B cell (primary cell): ENCODE measurements at regions not wholly inside any gene's neighbourhood (a gene's known extent, or its start where the extent isn't known, plus 50 kb on each side); places are given as distances from the start of the nearest gene placed in this dataset.

Experiments used
- ATAC-seq: fragments of 200-7000 bp; cut with Tn5 transposase; one replicate; pipeline ENCODE4 v1.10.0; 2021; ENCODE audit warnings: low read depth, mild to moderate bottlenecking, moderate number of reproducible peaks, moderate library complexity
- CTCF ChIA-PET: fragments of 350-600 bp; sonication (Branson Sonifier 250); formaldehyde crosslinking; loops from one replicate; lab custom pipeline; 2021; ENCODE audit warnings: antibody characterized with exemption, inconsistent platforms; lab: Charles Lee
- POLR2A ChIA-PET: fragments of 350-600 bp; sonication (Branson Sonifier 250); formaldehyde crosslinking; loops from one replicate; lab custom pipeline; 2021; ENCODE audit warnings: antibody characterized with exemption; lab: Charles Lee
- DNase-seq: peaks from one replicate; pipeline ENCODE4 v3.0.0; 2013
- H2AFZ ChIP-seq: 2 replicates; pipeline ENCODE4 v1.6.1; 2012; ENCODE audit warnings: mild to moderate bottlenecking, low read depth, low read length; ENCODE audit not compliant: insufficient read depth, poor library complexity, severe bottlenecking
- H3K27ac ChIP-seq, 2 donors: 1 replicate in 1 of 2; 2 replicates in 1 of 2; pipeline ENCODE4 v1.5.1; 2012 to 2013; ENCODE audit warnings: low read length in 2 of 2, mild to moderate bottlenecking in 2 of 2, moderate library complexity in 1 of 2
- H3K27me3 ChIP-seq, 4 experiments: fragments of 200-600 bp in 1 of 4; sonication (generic) in 1 of 4; replicated peaks in 1 of 4; 1 replicate in 2 of 4; 2 replicates in 2 of 4; pipeline versions ENCODE4 v1.6.1 to v1.7.0; 2013 to 2016; ENCODE audit warnings: low read length in 3 of 4, mild to moderate bottlenecking in 2 of 4, mixed read lengths in 1 of 4, moderate library complexity in 1 of 4; ENCODE audit not compliant: insufficient read depth in 4 of 4, control insufficient read depth in 3 of 4; ENCODE audit errors: control extremely low read depth in 1 of 4
- H3K36me3 ChIP-seq, 2 experiments: replicated peaks in 1 of 2; 1 replicate in 1 of 2; 2 replicates in 1 of 2; pipeline versions ENCODE4 v1.6.1 to v1.7.1; 2013; ENCODE audit warnings: low read length in 1 of 2; ENCODE audit not compliant: insufficient read depth in 2 of 2, control insufficient read depth in 1 of 2; ENCODE audit errors: control extremely low read depth in 1 of 2, extremely low read depth in 1 of 2
- H3K4me1 ChIP-seq, 2 donors: fragments of 200-600 bp in 1 of 2; sonication (generic) in 1 of 2; 1 replicate in 1 of 2; 2 replicates in 1 of 2; pipeline versions ENCODE4 v1.5.1 to v1.6.1; 2013 to 2017; ENCODE audit warnings: low read length in 2 of 2; ENCODE audit not compliant: control insufficient read depth in 2 of 2, insufficient read depth in 2 of 2
- H3K4me2 ChIP-seq: replicated peaks from 2 replicates; pipeline ENCODE3; 2012; ENCODE audit warnings: mild to moderate bottlenecking, low read depth, low read length; ENCODE audit not compliant: poor library complexity, severe bottlenecking
- H3K4me3 ChIP-seq, 5 experiments: fragments of 200-600 bp in 1 of 5; sonication (generic) in 1 of 5; 1 replicate in 3 of 5; 2 replicates in 2 of 5; pipeline versions ENCODE4 v1.5.1 to v1.7.0; 2011 to 2016; ENCODE audit warnings: low read length in 4 of 5, mild to moderate bottlenecking in 4 of 5, low read depth in 2 of 5, control low read depth in 1 of 5, moderate library complexity in 1 of 5; ENCODE audit not compliant: insufficient read depth in 1 of 5; ENCODE audit errors: control extremely low read depth in 1 of 5, extremely low read depth in 1 of 5
- H3K79me2 ChIP-seq: fragments of 200-600 bp; sonication (generic); one replicate; pipeline ENCODE4 v1.6.0; 2016; ENCODE audit warnings: low read length; ENCODE audit not compliant: control insufficient read depth, insufficient read depth
- H3K9ac ChIP-seq: fragments of 200-600 bp; sonication (generic); 2 replicates; pipeline ENCODE4 v1.6.1; 2017; ENCODE audit warnings: mild to moderate bottlenecking, low read length, moderate library complexity
- H3K9me3 ChIP-seq, 3 donors: one replicate each; pipeline versions ENCODE4 v1.6.1 to v1.7.1; 2013; ENCODE audit warnings: low read length in 2 of 3; ENCODE audit not compliant: control insufficient read depth in 2 of 3, insufficient read depth in 1 of 3; ENCODE audit errors: control extremely low read depth in 1 of 3
- H4K20me1 ChIP-seq: 2 replicates; pipeline ENCODE4 v1.6.0; 2012; ENCODE audit warnings: mild to moderate bottlenecking, low read length; ENCODE audit not compliant: insufficient read depth, control insufficient read depth, poor library complexity, severe bottlenecking
- H3K27ac Mint-ChIP-seq: one replicate; pipeline ENCODE4 v1.8.0; 2021; ENCODE audit warnings: mixed read lengths
- H3K27me3 Mint-ChIP-seq: one replicate; pipeline ENCODE4 v1.8.0; 2021; ENCODE audit warnings: mixed read lengths
- H3K4me1 Mint-ChIP-seq: one replicate; pipeline ENCODE4 v1.8.0; 2021; ENCODE audit warnings: mixed read lengths
- H3K4me3 Mint-ChIP-seq: one replicate; pipeline ENCODE4 v1.8.0; 2021; ENCODE audit warnings: mixed read lengths
- H3K9me3 Mint-ChIP-seq: one replicate; pipeline ENCODE4 v1.8.0; 2022; ENCODE audit warnings: mixed read lengths; ENCODE audit not compliant: insufficient read depth
- EZH2 ChIP-seq: IDR thresholded peaks from 2 replicates; pipeline ENCODE4 v1.6.1; 2012; ENCODE audit warnings: borderline replicate concordance, low read depth, mild to moderate bottlenecking, moderate library complexity, low read length; ENCODE audit not compliant: insufficient read depth, poor library complexity, severe bottlenecking
- WGBS: methylation state at CpG from one replicate; pipeline ENCODE4 v1.1.5; 2013; ENCODE audit warnings: missing lambda C conversion rate; ENCODE audit not compliant: insufficient coverage; 5-methylcytosine and 5-hydroxymethylcytosine counted together
- intact Hi-C: fragments of 100-400 bp; cut with micrococcal nuclease; formaldehyde crosslinking; loops from one replicate; pipeline ENCODE4 v1.10.0; 2022
- TF ChIP-seq, protein P1 (sequence below): fragments of 200-600 bp; IDR thresholded peaks from one replicate; pipeline ENCODE4 v1.8.0; 2022; ENCODE audit warnings: antibody characterized with exemption, mild to moderate bottlenecking

- Mint-ChIP-seq H3K4me1 (no peaks in the 10 kb centered on the region), H3K27me3 (no peaks in the 10 kb centered on the region), H3K4me3 (no peak overlapping the region), H3K27ac (no peak overlapping the region), H3K9me3 (no peaks in the 10 kb centered on the region)
- H3K27ac ChIP-seq, result no peak overlapping the region
- H3K9ac ChIP-seq, result no peak overlapping the region
- H3K4me2 ChIP-seq, result no peak overlapping the region
- intact Hi-C loops, result no loop called here
- H2AFZ ChIP-seq, result no peak overlapping the region
- H3K79me2 ChIP-seq, result no peaks in the 10 kb centered on the region
- H4K20me1 ChIP-seq, result no peaks in the 10 kb centered on the region
- H3K4me1 ChIP-seq, result no peaks in the 10 kb centered on the region
- ATAC-seq, result no peak
- no peak overlapping the region for H3K4me3 ChIP-seq
- ChIA-PET POLR2A (no interaction called here), CTCF (no interaction called here)
- DNase-seq, result no peak
- H3K36me3 ChIP-seq, result no peaks in the 10 kb centered on the region
- no peaks in the 10 kb centered on the region for H3K9me3 ChIP-seq
- no peaks in the 10 kb centered on the region for H3K27me3 ChIP-seq
- no CpG with 5 or more reads among the region's 1 CpG for WGBS
- no peak for TF ChIP-seq EZH2
- TF ChIP-seq, protein P1, sequence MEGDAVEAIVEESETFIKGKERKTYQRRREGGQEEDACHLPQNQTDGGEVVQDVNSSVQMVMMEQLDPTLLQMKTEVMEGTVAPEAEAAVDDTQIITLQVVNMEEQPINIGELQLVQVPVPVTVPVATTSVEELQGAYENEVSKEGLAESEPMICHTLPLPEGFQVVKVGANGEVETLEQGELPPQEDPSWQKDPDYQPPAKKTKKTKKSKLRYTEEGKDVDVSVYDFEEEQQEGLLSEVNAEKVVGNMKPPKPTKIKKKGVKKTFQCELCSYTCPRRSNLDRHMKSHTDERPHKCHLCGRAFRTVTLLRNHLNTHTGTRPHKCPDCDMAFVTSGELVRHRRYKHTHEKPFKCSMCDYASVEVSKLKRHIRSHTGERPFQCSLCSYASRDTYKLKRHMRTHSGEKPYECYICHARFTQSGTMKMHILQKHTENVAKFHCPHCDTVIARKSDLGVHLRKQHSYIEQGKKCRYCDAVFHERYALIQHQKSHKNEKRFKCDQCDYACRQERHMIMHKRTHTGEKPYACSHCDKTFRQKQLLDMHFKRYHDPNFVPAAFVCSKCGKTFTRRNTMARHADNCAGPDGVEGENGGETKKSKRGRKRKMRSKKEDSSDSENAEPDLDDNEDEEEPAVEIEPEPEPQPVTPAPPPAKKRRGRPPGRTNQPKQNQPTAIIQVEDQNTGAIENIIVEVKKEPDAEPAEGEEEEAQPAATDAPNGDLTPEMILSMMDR, result no peak
These were observed 853.9 kb downstream of the LRRTM4 start for GRCh38 chr2:76668279-76668678.

- Histone ChIP-seq H3K4me3 (no peak overlapping the region), H2AFZ (no peak overlapping the region), H4K20me1 (no peaks in the 10 kb centered on the region), H3K36me3 (no peaks in the 10 kb centered on the region), H3K79me2 (no peaks in the 10 kb centered on the region), H3K9me3 (no peaks in the 10 kb centered on the region), H3K4me2 (no peak overlapping the region), H3K4me1 (no peaks in the 10 kb centered on the region), H3K27ac (no peak overlapping the region), H3K27me3 (no peaks in the 10 kb centered on the region), H3K9ac (no peak overlapping the region)
- TF ChIP-seq EZH2, result no peak
- TF ChIP-seq, protein P1, result no peak
- no peak for ATAC-seq
- ChIA-PET POLR2A (no interaction called here), CTCF (no interaction called here)
- no peak overlapping the region for H3K4me3 Mint-ChIP-seq
- no peak for DNase-seq
- H3K9me3 Mint-ChIP-seq, result no peaks in the 10 kb centered on the region
- 71% methylated on average over 7 of the region's 8 CpGs for WGBS
- intact Hi-C loops, result no loop called here
- H3K4me1 Mint-ChIP-seq, result no peaks in the 10 kb centered on the region
- H3K27ac Mint-ChIP-seq, result no peak overlapping the region
- H3K27me3 Mint-ChIP-seq, result no peaks in the 10 kb centered on the region
These were observed 854.3 kb downstream of the LRRTM4 start for GRCh38 chr2:76667821-76668271.
